NT2/D1 (cell line): ENCODE measurements at regions not wholly inside any gene's neighbourhood (a gene's known extent, or its start where the extent isn't known, plus 50 kb on each side); places are given as distances from the start of the nearest gene placed in this dataset.

ENCODE experiments used
- DNase-seq: peaks from one replicate; pipeline ENCODE4 v3.0.0-alpha.2; 2011; ENCODE audit warnings: low read depth, low spot score
- H3K27me3 ChIP-seq: 2 replicates; pipeline ENCODE4 v1.6.0; 2011; ENCODE audit warnings: mild to moderate bottlenecking; ENCODE audit not compliant: insufficient read length, insufficient read depth
- H3K36me3 ChIP-seq: 2 replicates; pipeline ENCODE4 v1.6.1; 2011; ENCODE audit warnings: mild to moderate bottlenecking, low read length, mixed read lengths; ENCODE audit not compliant: insufficient read depth, insufficient read length
- H3K4me1 ChIP-seq: 2 replicates; pipeline ENCODE4 v1.5.1; 2011; ENCODE audit not compliant: insufficient read depth, insufficient read length
- H3K4me3 ChIP-seq: 2 replicates; pipeline ENCODE4 v1.5.1; 2011; ENCODE audit warnings: low read depth; ENCODE audit not compliant: insufficient read length
- H3K9ac ChIP-seq: 2 replicates; pipeline ENCODE4 v1.6.0; 2011; ENCODE audit warnings: low read depth; ENCODE audit not compliant: insufficient read length
- H3K9me3 ChIP-seq: 2 replicates; pipeline ENCODE4 v1.5.1; 2011; ENCODE audit warnings: mild to moderate bottlenecking, low read length; ENCODE audit not compliant: insufficient read depth
- SUZ12 ChIP-seq: IDR thresholded peaks from 2 replicates; pipeline ENCODE4 v1.6.1; 2011; ENCODE audit not compliant: insufficient read length, insufficient read depth; ENCODE audit errors: extremely low read depth
- YY1 ChIP-seq: IDR thresholded peaks from 2 replicates; pipeline ENCODE4 v1.6.1; 2011; ENCODE audit not compliant: insufficient read length, insufficient read depth
- ZNF274 ChIP-seq: IDR thresholded peaks from 2 replicates; pipeline ENCODE4 v1.6.1; 2011; ENCODE audit warnings: mild to moderate bottlenecking, low read depth, low read length

DNA sequence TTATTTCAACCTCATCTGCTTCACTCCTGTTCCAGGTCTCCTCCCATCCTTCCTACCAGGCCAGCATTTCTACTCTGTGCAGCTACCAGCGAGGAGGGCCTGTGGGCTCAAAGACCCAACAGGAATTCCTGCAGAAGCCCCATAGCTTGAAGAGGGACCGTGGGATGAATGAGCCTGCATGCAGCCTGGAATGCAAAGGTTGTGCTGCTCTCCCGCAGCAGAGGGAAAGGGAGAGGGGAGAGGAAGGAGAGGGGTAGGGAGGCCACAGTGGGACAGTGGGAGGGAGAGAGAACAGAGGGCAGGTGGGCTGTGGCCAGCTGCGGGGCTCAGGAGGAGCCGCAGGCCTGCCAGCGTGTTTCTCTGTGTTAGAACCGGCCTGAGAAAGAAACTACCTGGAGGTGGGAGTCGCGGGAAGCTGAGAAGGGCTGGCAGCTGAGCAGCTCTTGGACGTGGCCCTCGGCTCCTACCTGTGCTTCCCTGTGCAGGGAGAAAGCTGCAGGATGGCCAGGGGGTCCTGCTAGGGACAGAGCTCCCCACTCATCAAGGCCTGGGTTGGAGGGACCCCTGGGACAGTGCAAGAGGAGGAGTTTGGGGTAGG lies 66.1 kb upstream of the MLN start:
- H3K36me3 ChIP-seq, result no peaks in the 10 kb centered on the region
- H3K27me3 ChIP-seq, result no peaks in the 10 kb centered on the region
- H3K9ac ChIP-seq, result no peak overlapping the region
- DNase-seq, result peak; percentile 49
- peaks cover 3% of the 10 kb centered on the region; the same call in 1 of the 2 replicates for H3K9me3 ChIP-seq
- peaks cover 18% of the 10 kb centered on the region for H3K4me1 ChIP-seq
- H3K4me3 ChIP-seq, result no peak overlapping the region
- no peak for TF ChIP-seq SUZ12
- no peak for TF ChIP-seq ZNF274
- TF ChIP-seq YY1, result no peak

DNA sequence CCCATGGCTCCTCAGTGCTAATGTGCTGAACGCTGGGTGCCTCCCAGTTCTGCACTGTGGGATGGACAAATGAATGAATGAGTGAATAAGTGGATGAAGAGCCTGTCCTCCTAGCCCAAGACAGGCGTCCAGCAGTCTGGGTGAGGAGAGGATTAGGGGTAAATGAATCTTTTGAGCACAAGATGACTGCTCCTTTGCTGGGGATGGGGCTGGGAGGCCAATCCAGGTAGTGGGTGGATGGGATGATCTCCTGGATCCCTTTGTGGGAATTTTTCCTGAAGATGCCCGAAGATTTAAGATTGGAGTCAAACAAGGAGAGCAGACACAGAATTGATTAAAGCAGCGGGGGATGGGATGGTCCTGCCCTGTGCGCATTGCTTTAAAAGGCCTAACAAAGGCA lies 65.3 kb upstream of the MLN start:
- H3K4me1 ChIP-seq, result peaks cover 18% of the 10 kb centered on the region
- H3K4me3 ChIP-seq, result no peak overlapping the region
- H3K27me3 ChIP-seq, result no peaks in the 10 kb centered on the region
- no peak overlapping the region for H3K9ac ChIP-seq
- no peak for TF ChIP-seq ZNF274
- no peak for TF ChIP-seq SUZ12
- TF ChIP-seq YY1, result no peak
- no peak for DNase-seq
- peaks cover 3% of the 10 kb centered on the region; the same call in 1 of the 2 replicates for H3K9me3 ChIP-seq
- H3K36me3 ChIP-seq, result no peaks in the 10 kb centered on the region

DNA sequence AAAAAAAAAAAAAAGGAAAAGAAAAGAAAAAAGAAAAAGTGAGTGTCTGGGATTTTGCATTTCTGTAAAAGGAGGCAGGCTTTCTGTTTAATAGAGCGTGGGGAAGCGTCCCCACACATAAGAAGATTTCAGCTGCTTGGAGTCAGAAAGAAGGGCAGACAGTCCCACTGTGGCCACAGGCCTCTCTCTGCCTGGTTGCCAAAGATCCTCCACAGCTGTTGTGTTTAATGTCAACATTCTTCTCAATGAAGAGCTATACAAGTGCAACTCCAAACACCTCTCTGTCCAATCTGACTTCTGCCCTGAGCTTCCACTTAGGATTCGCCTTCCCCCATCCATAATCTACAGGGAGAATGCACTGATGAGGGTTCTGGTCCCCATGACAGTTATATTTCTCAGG lies 64.3 kb upstream of the MLN start:
- DNase-seq, result no peak
- H3K9me3 ChIP-seq, result peaks cover 3% of the 10 kb centered on the region; the same call in 1 of the 2 replicates
- H3K4me3 ChIP-seq, result no peak overlapping the region
- H3K36me3 ChIP-seq, result no peaks in the 10 kb centered on the region
- H3K9ac ChIP-seq, result no peak overlapping the region
- peaks cover 18% of the 10 kb centered on the region for H3K4me1 ChIP-seq
- no peaks in the 10 kb centered on the region for H3K27me3 ChIP-seq
- TF ChIP-seq YY1, result no peak
- TF ChIP-seq SUZ12, result no peak
- no peak for TF ChIP-seq ZNF274

DNA sequence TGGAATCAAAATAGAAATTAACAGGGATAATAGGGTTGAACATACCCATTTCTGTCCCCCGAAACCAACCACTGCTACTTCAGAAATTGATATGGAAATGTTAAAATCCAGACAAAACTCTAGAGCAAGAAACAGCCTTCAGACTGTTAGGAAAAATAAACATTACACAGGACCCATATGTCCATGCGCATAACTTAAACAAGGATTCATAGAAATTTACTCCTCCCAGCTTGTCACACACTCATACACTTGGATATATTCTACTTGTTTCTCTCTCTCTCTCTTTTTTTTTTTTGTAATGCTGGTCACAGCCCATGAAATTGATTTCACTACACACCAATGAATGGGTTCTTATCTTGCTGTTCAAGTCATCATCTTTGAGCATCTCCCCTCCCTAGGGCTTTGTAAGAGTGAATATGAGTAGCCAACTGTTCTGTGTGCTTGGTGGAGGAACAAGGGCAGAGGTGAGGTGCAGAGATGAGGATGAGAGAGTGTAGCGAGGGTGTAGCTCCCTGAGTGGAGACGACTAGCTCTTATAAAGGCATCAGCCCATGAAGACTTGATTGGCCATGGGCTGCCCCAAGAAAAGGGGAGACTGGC lies 61.8 kb upstream of the MLN start:
- Histone ChIP-seq H3K4me3 (no peak overlapping the region), H3K27me3 (no peaks in the 10 kb centered on the region), H3K9me3 (peaks cover 3% of the 10 kb centered on the region; the same call in 1 of the 2 replicates), H3K4me1 (peaks cover 12% of the 10 kb centered on the region), H3K9ac (no peak overlapping the region), H3K36me3 (no peaks in the 10 kb centered on the region)
- TF ChIP-seq SUZ12, result no peak
- no peak for TF ChIP-seq YY1
- no peak for TF ChIP-seq ZNF274
- no peak for DNase-seq

DNA sequence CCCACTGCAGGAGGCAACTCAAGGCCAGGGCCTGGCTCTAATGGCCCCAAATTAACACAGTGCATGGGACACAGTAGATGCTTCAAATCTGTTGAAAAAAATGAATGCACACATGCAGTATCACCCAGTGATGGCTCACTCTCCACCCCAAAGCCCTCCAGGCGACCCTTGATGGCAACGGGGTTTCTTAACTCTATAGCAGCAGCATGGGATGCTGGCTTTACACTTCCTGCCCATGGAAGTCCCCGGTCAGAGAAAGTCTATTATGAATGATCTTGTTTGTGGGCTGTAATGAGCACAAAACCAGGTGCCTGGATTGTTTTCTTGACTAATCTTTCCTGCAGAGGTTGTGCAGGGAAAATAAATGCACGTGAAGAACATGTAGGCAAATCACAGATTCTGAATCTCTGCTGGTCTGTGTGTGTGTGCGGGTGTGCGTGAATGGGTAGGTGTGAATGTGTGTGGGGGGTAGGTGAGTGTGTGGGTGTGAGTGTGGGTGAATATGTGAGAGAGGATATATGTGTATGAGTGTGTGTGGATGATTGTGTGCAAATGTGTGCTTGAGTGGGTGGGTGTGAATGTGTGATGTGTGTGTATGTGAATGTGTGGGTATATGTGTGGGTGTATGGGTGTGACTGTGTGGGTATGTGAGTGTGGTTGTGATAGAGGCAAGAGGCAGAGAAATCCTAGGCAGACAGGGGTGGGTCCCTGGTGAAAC lies 60.1 kb upstream of the MLN start:
- H3K4me1 ChIP-seq, result peaks cover 4% of the 10 kb centered on the region
- peaks cover 3% of the 10 kb centered on the region; the same call in 1 of the 2 replicates for H3K9me3 ChIP-seq
- TF ChIP-seq YY1 (no peak), SUZ12 (no peak), ZNF274 (no peak)
- no peaks in the 10 kb centered on the region for H3K36me3 ChIP-seq
- no peak overlapping the region for H3K9ac ChIP-seq
- H3K4me3 ChIP-seq, result no peak overlapping the region
- no peak for DNase-seq
- H3K27me3 ChIP-seq, result no peaks in the 10 kb centered on the region

DNA sequence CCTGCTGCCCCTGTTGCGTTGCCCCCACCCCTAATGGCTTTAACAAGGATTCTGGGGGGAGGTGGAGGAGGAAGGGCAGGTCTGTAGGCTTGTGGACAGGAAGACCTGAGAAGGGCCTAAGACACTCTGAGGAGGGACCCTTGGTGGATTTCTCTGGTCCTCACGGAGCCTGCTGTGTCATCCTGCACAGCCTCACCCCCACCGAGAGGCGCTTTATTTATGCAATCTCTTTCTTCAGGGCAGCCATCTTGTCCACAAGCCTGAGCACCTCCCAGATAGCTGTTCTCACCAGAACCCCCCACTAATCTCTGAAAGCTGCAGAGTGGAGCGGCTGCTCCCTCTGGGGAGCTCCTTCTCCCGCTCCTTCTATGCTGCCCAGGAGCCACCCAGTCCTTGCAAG lies 59.3 kb upstream of the MLN start:
- no peak overlapping the region for H3K9ac ChIP-seq
- peaks cover 3% of the 10 kb centered on the region; the same call in 1 of the 2 replicates for H3K9me3 ChIP-seq
- no peaks in the 10 kb centered on the region for H3K27me3 ChIP-seq
- H3K4me1 ChIP-seq, result peaks cover 4% of the 10 kb centered on the region
- no peak overlapping the region for H3K4me3 ChIP-seq
- DNase-seq, result no peak
- TF ChIP-seq YY1 (no peak), ZNF274 (no peak), SUZ12 (no peak)
- no peaks in the 10 kb centered on the region for H3K36me3 ChIP-seq

DNA sequence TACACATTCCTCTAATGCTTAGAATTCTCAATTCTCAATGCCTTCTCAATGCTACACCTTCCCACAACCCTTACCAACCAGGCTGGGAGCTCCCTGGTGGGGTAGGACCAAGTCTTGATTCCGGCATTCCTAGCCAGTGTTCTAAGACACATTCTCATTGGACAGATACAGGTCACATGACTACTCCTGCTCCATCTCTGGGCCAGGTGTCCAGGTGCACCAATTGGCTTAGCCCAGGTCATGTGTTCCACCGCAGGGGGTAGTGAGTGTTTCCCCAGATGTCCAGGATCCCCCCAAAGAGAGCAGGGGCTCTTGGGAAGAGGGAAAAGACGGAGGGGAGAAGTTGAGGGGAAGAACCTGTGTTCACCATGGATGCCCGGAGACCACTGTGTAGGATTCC lies 58.7 kb upstream of the MLN start:
- Histone ChIP-seq H3K9ac (no peak overlapping the region), H3K27me3 (no peaks in the 10 kb centered on the region), H3K4me1 (peaks cover 4% of the 10 kb centered on the region), H3K9me3 (peaks cover 3% of the 10 kb centered on the region; the same call in 1 of the 2 replicates), H3K36me3 (no peaks in the 10 kb centered on the region), H3K4me3 (no peak overlapping the region)
- DNase-seq, result no peak
- TF ChIP-seq YY1, result no peak
- TF ChIP-seq ZNF274, result no peak
- no peak for TF ChIP-seq SUZ12
